K562 (cell line): ENCODE measurements at regions not wholly inside any gene's neighbourhood (a gene's known extent, or its start where the extent isn't known, plus 50 kb on each side); places are given as distances from the start of the nearest gene placed in this dataset.

Experiments
- C11orf30 ChIP-seq: fragments of 450-650 bp; IDR thresholded peaks from 2 replicates; pipeline ENCODE4 v1.6.1; 2016; ENCODE audit warnings: low read depth, mild to moderate bottlenecking
- JUNB ChIP-seq: fragments of 450-650 bp; formaldehyde crosslinking; conservative IDR thresholded peaks from 2 replicates; pipeline ENCODE4 v1.4.0; 2020; ENCODE audit warnings: mild to moderate bottlenecking
- SMARCA4 ChIP-seq: fragments of 450-650 bp; IDR thresholded peaks from 2 replicates; pipeline ENCODE4 v1.6.1; 2016
- SRSF3 ChIP-seq: fragments of 200-400 bp; formaldehyde crosslinking; IDR thresholded peaks from 2 replicates; pipeline ENCODE4 v1.6.1; 2016; ENCODE audit warnings: mild to moderate bottlenecking, low read length, moderate library complexity; ENCODE audit not compliant: insufficient read depth
- TEAD2 ChIP-seq: fragments of 450-650 bp; IDR thresholded peaks from 2 replicates; pipeline ENCODE4 v1.6.1; 2016; ENCODE audit warnings: missing genetic modification characterization, control low read depth, missing compliant biosample characterization
- ZNF766 ChIP-seq: fragments of 200-800 bp; sonication (Bioruptor generic); conservative IDR thresholded peaks from 2 replicates; pipeline ENCODE4 v1.6.1; 2016; ENCODE audit warnings: missing genetic modification characterization, missing compliant biosample characterization
- TF ChIP-seq, protein P1 (sequence below), 2 experiments: fragments of 450-650 bp in 1 of 2; sonication (generic) in 1 of 2; formaldehyde crosslinking in 1 of 2; IDR thresholded peaks; 2 replicates each; pipeline versions ENCODE4 v1.7.1 to v1.9.0; 2016 to 2022; ENCODE audit warnings: inconsistent platforms in 1 of 2, mild to moderate bottlenecking in 1 of 2, missing genetic modification reagents in 1 of 2
- TF ChIP-seq, protein P2 (sequence below): IDR thresholded peaks from 2 replicates; pipeline ENCODE4 v1.6.1; 2016; ENCODE audit warnings: missing genetic modification characterization, missing compliant biosample characterization
- TF ChIP-seq, protein P3 (sequence below): fragments of 250-450 bp; sonication (Bioruptor Pico); IDR thresholded peaks from 2 replicates; pipeline ENCODE4 v1.5.0; 2022; ENCODE audit warnings: mild to moderate bottlenecking

DNA sequence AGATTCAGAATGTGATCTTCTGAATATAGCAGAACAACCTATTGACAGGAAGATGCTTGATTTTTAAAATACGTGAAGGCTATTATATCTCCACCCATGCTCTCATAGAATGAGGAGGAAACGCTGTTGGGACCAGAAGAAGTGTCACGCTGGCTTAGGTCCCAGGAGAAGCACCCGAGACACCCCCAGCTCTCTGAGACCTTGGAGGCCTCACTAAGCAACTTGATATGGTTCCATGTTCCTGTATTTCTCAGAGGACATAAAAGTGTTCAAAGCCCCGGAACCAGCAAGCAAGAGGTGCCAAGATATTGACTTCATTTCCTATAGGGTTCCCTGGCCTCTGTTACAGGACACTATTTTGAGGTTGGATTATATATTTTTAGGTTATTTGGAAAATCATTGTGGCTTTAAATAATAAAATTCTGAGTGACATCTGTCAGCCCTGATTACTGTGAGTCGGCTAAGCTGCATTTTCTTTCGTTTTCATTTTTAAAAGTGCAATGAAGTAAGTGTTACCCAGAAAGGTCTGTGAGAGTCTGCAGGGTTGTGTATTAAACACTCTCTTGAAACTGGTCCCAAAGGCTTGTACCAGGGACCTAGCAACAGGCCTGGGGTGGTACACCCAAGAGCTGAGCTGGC lies 400.0 kb downstream of the SOX9 start (continued):
- TF ChIP-seq, protein P1, sequence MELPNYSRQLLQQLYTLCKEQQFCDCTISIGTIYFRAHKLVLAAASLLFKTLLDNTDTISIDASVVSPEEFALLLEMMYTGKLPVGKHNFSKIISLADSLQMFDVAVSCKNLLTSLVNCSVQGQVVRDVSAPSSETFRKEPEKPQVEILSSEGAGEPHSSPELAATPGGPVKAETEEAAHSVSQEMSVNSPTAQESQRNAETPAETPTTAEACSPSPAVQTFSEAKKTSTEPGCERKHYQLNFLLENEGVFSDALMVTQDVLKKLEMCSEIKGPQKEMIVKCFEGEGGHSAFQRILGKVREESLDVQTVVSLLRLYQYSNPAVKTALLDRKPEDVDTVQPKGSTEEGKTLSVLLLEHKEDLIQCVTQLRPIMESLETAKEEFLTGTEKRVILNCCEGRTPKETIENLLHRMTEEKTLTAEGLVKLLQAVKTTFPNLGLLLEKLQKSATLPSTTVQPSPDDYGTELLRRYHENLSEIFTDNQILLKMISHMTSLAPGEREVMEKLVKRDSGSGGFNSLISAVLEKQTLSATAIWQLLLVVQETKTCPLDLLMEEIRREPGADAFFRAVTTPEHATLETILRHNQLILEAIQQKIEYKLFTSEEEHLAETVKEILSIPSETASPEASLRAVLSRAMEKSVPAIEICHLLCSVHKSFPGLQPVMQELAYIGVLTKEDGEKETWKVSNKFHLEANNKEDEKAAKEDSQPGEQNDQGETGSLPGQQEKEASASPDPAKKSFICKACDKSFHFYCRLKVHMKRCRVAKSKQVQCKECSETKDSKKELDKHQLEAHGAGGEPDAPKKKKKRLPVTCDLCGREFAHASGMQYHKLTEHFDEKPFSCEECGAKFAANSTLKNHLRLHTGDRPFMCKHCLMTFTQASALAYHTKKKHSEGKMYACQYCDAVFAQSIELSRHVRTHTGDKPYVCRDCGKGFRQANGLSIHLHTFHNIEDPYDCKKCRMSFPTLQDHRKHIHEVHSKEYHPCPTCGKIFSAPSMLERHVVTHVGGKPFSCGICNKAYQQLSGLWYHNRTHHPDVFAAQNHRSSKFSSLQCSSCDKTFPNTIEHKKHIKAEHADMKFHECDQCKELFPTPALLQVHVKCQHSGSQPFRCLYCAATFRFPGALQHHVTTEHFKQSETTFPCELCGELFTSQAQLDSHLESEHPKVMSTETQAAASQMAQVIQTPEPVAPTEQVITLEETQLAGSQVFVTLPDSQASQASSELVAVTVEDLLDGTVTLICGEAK (IDR thresholded peaks at IDR 0.05) = no peak
- TF ChIP-seq, protein P1 (CRISPR knock-in tag; IDR thresholded peaks at IDR 0.05) = no peak
- TF ChIP-seq TEAD2 (tag) (no peak), C11orf30 (no peak), SRSF3 (no peak), ZNF766 (no peak), JUNB (CRISPR knock-in tag) (no peak), SMARCA4 (no peak)
- TF ChIP-seq, protein P2, sequence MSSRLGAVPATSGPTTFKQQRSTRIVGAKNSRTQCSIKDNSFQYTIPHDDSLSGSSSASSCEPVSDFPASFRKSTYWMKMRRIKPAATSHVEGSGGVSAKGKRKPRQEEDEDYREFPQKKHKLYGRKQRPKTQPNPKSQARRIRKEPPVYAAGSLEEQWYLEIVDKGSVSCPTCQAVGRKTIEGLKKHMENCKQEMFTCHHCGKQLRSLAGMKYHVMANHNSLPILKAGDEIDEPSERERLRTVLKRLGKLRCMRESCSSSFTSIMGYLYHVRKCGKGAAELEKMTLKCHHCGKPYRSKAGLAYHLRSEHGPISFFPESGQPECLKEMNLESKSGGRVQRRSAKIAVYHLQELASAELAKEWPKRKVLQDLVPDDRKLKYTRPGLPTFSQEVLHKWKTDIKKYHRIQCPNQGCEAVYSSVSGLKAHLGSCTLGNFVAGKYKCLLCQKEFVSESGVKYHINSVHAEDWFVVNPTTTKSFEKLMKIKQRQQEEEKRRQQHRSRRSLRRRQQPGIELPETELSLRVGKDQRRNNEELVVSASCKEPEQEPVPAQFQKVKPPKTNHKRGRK (tag) = no peak
- TF ChIP-seq, protein P3, sequence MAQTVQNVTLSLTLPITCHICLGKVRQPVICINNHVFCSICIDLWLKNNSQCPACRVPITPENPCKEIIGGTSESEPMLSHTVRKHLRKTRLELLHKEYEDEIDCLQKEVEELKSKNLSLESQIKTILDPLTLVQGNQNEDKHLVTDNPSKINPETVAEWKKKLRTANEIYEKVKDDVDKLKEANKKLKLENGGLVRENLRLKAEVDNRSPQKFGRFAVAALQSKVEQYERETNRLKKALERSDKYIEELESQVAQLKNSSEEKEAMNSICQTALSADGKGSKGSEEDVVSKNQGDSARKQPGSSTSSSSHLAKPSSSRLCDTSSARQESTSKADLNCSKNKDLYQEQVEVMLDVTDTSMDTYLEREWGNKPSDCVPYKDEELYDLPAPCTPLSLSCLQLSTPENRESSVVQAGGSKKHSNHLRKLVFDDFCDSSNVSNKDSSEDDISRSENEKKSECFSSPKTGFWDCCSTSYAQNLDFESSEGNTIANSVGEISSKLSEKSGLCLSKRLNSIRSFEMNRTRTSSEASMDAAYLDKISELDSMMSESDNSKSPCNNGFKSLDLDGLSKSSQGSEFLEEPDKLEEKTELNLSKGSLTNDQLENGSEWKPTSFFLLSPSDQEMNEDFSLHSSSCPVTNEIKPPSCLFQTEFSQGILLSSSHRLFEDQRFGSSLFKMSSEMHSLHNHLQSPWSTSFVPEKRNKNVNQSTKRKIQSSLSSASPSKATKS (CRISPR knock-in tag) = no peak
